Left ventricle myocardium inferior (tissue), 1 donor: ENCODE measurements at regions not wholly inside any gene's neighbourhood (a gene's known extent, or its start where the extent isn't known, plus 50 kb on each side); places are given as distances from the start of the nearest gene placed in this dataset.

ENCODE experiments used
- DNase-seq: peaks from one replicate; pipeline ENCODE4 v3.0.0-alpha.2; 2020
- H3K27ac ChIP-seq: fragments of 200-600 bp; replicated peaks from 2 replicates; pipeline ENCODE4 v1.8.0; 2021
- H3K27me3 ChIP-seq: fragments of 200-600 bp; 2 replicates; pipeline ENCODE4 v1.8.0; 2021; ENCODE audit warnings: low read depth
- H3K36me3 ChIP-seq: fragments of 200-600 bp; 2 replicates; pipeline ENCODE4 v1.8.0; 2021
- H3K4me1 ChIP-seq: fragments of 200-600 bp; 2 replicates; pipeline ENCODE4 v1.8.0; 2021
- H3K4me3 ChIP-seq: fragments of 200-600 bp; 2 replicates; pipeline ENCODE4 v1.8.0; 2021; ENCODE audit warnings: mild to moderate bottlenecking, moderate library complexity
- H3K9me3 ChIP-seq: fragments of 200-600 bp; replicated peaks from 2 replicates; pipeline ENCODE4 v1.8.0; 2021
- intact Hi-C: fragments of 100-400 bp; cut with micrococcal nuclease; formaldehyde crosslinking; loops from one replicate; pipeline ENCODE4 v1.11.0; 2022
- TF ChIP-seq, protein P1 (sequence below): fragments of 200-600 bp; IDR thresholded peaks from 2 replicates; pipeline ENCODE4 v1.8.0; 2021; ENCODE audit warnings: antibody characterized with exemption, mild to moderate bottlenecking, borderline replicate concordance
- donor health status: DM: no; HTN: yes; CAD: no; lungs with severe emphysema.

DNA sequence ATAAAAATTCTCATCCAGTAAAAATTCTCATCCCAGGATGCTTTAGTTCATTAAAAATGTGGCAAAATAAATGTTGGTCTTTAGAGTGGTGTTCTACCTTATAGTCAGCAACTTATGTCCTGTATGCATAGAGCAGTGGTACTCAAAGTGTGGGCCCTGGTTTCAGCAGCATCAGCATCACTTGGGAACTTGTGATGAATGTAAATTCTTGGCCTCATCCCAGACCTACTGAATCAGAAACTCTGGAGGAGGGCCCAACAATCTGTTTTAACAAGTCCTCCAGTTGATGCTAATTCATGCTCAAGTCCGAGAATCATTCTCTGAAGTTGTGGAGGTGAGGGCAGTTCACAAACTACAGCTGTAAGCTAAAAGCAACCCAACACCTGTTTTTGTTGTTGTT is 307.3 kb upstream of the SATB1 start:
- DNase-seq, result no peak
- no peaks in the 10 kb centered on the region for H3K27me3 ChIP-seq
- intact Hi-C loops, result no loop called here
- no peaks in the 10 kb centered on the region for H3K4me1 ChIP-seq
- TF ChIP-seq, protein P1, sequence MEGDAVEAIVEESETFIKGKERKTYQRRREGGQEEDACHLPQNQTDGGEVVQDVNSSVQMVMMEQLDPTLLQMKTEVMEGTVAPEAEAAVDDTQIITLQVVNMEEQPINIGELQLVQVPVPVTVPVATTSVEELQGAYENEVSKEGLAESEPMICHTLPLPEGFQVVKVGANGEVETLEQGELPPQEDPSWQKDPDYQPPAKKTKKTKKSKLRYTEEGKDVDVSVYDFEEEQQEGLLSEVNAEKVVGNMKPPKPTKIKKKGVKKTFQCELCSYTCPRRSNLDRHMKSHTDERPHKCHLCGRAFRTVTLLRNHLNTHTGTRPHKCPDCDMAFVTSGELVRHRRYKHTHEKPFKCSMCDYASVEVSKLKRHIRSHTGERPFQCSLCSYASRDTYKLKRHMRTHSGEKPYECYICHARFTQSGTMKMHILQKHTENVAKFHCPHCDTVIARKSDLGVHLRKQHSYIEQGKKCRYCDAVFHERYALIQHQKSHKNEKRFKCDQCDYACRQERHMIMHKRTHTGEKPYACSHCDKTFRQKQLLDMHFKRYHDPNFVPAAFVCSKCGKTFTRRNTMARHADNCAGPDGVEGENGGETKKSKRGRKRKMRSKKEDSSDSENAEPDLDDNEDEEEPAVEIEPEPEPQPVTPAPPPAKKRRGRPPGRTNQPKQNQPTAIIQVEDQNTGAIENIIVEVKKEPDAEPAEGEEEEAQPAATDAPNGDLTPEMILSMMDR, result no peak
- no peak overlapping the region for H3K4me3 ChIP-seq
- H3K27ac ChIP-seq, result no peak overlapping the region
- H3K9me3 ChIP-seq, result no peaks in the 10 kb centered on the region
- H3K36me3 ChIP-seq, result no peaks in the 10 kb centered on the region

DNA sequence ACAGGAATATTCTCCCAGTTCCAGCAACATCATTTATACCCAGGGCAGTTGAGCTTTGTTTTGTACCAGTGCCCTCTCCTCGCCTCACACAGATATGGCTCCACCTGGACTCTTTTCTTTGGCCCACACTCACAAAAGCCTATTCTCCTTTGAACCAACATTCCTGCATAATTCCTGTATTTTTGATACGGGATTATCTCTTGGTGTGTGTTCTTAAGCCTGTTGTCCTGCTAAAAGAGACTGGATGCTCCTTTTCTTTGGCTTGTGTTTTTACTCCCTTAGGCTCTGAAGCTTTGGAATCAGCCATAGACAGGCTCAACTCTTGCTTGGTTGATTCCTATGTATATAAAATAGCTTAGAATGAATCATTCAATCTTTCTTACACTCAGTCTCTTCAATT is 305.4 kb upstream of the SATB1 start:
- Histone ChIP-seq H3K9me3 (no peaks in the 10 kb centered on the region), H3K27me3 (no peaks in the 10 kb centered on the region), H3K4me1 (no peaks in the 10 kb centered on the region), H3K4me3 (no peak overlapping the region), H3K36me3 (no peaks in the 10 kb centered on the region), H3K27ac (no peak overlapping the region)
- DNase-seq, result no peak
- TF ChIP-seq, protein P1, result no peak
- intact Hi-C loops, result no loop called here

DNA sequence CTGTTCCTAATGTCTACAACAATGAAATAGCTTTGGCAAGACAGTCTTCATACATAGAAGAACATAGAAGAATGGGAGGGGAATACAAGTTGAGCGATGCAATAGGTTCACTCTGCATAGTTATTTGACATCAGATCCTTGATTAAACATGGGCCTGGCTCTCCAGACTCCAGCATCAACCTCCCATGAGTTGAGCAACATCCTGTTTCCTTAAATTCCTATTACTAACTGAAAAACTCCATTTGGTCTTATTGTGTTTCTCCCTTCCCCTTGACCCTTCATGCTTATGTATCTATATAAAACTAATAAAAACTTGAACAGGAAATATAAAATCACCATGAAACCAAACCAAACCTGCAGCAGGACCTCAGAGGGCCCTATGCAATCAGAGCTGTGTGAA is 304.5 kb upstream of the SATB1 start:
- Histone ChIP-seq H3K9me3 (no peaks in the 10 kb centered on the region), H3K27me3 (no peaks in the 10 kb centered on the region), H3K27ac (no peak overlapping the region), H3K36me3 (no peaks in the 10 kb centered on the region), H3K4me1 (no peaks in the 10 kb centered on the region), H3K4me3 (no peak overlapping the region)
- no peak for DNase-seq
- TF ChIP-seq, protein P1, result no peak
- intact Hi-C loops, result no loop called here

DNA sequence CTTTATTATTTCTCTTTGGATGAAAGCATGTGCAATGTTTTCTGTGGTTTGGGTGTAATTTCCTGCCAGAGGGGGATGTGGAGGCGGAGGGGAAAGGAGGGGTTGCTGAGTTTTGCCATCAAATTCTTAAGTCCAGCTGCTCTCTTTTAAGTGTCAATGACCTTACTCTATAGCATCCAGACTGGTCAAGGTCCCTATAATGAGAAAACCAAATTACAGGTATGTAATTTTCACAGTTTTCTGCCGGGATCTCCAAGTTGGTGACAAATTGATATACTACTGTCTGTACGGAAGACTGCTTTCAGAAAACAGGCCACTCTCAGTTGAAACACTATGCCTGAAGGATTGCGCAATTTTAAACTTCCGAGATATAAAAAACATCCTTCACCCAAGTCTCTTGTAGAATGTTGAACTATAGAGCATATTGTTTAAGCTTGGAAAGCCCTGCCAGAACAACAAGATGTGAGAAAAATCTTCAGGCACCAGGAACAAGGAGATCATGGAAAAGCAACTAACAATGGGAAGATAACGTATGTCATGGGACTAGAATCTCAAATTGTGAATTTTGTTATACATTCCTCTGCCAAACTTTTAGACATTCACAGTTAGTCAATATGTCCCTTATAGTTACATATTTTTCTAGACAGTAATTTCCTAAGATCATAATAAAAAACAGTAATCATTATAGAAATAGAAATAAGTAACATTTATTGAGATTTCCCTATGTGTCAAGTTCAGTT is 300.7 kb upstream of the SATB1 start:
- TF ChIP-seq, protein P1, result no peak
- H3K27ac ChIP-seq, result peak overlapping the region; percentile 14
- H3K36me3 ChIP-seq, result no peaks in the 10 kb centered on the region
- DNase-seq, result no peak
- no peaks in the 10 kb centered on the region for H3K9me3 ChIP-seq
- no peaks in the 10 kb centered on the region for H3K4me1 ChIP-seq
- no peaks in the 10 kb centered on the region for H3K27me3 ChIP-seq
- intact Hi-C loops, result no loop called here
- H3K4me3 ChIP-seq, result no peak overlapping the region

DNA sequence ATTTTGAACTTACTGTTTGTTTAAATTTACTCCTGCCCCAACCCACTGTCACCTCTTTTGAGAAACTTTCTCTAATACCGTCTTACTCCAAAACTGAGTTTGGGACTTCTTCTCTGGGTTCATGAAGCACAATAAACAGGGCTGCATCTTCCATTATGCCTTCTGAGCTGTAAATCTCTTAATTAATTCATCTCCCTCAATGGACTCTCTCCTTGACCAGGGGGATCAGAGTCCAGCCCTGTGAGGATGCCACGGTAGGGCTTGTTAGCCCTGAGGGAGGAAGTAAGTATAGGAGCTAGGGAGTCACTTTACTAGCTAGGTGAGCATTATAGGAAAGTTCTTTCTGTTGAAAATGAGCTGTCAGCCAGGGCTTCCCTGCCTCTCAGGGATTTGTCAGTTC is 299.3 kb upstream of the SATB1 start:
- H3K4me1 ChIP-seq, result no peaks in the 10 kb centered on the region
- TF ChIP-seq, protein P1, result no peak
- no peak overlapping the region for H3K27ac ChIP-seq
- H3K4me3 ChIP-seq, result no peak overlapping the region
- H3K27me3 ChIP-seq, result no peaks in the 10 kb centered on the region
- intact Hi-C loops, result no loop called here
- no peaks in the 10 kb centered on the region for H3K9me3 ChIP-seq
- no peak for DNase-seq
- no peaks in the 10 kb centered on the region for H3K36me3 ChIP-seq
